HT-29 (cell line): ENCODE measurements at regions not wholly inside any gene's neighbourhood (a gene's known extent, or its start where the extent isn't known, plus 50 kb on each side); places are given as distances from the start of the nearest gene placed in this dataset.
A peak's percentile ranks its signal among the peaks of the same experiment; 100 is the strongest.

Source experiments
- DNase-seq: peaks from one replicate; pipeline ENCODE4 v3.0.0-alpha.2; 2015; ENCODE audit warnings: low spot score

GRCh38 chr7:46150202-46150601 is 229.1 kb upstream of the IGFBP3 start:
- DNase-seq = no peak

GRCh38 chr7:46147871-46148270 is 226.8 kb upstream of the IGFBP3 start:
- no peak for DNase-seq

GRCh38 chr7:46146454-46147255 is 225.6 kb upstream of the IGFBP3 start:
- DNase-seq = no peak

DNA sequence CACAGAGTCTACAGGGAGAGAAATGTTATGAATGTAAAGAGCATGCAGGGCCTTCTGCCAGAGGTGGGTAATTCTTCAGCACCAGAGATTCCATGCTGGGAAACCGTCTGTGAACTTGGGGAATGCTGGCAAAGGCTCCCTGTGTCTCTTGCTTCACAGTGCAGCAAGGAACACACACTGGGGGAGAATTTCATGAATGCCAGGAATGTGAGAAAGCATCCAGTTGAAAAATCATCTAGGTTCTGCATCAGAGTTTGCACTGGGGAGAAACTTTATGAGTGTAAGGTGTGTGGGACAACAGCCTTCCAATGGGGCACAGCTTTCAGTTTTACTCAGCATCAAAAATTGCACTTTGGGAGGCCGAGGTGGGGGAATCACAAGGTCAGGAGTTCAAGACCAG is 224.3 kb upstream of the IGFBP3 start:
- no peak for DNase-seq

DNA sequence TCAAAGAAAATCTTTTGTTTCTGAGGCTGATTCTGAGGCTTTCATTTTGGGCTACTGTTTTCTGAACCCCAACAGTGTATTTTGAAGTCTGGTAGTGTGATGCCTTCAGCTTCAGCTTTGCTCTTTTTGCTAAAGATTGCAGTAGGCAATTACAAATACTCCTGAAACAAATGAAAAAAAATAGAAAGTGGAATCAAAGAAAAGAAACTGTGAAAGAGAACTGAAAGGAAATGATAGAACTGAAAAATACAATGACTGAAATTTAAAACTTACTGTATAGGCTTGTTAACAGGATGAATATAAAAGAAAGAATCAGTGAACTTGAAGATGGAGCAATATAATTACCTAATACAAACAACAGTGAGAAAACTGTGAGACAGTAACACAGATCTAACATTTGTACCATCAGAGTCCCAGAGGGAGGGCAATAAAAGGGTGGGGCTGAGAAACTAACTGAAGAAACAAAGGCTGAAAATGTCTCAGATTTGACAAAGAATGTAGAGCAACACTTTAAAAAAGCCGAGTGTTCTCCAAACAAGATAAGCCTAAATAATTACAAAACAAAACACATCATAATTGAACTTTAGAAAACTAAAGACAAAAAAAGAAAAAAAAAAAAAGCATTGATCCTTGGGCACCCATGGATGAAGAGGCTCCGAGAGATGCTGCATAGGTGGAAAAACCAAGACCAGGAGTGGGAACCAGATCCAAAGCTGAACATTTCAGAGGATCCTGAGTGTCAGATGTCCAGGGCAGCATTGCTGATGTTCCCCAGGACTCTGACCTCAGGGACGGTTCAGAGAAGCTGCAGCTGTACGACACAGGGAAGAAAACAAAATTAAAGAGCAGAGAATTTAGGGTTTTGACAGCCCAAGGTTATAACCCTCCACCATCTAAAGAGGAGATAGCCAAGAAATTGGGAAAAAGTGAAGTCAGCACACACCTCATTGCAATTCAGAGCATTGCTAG is 223.2 kb upstream of the IGFBP3 start:
- no peak for DNase-seq

GRCh38 chr7:46143421-46143820 is 222.3 kb upstream of the IGFBP3 start:
- DNase-seq = no peak

GRCh38 chr7:46139079-46139478 is 218.0 kb upstream of the IGFBP3 start:
- DNase-seq = no peak

DNA sequence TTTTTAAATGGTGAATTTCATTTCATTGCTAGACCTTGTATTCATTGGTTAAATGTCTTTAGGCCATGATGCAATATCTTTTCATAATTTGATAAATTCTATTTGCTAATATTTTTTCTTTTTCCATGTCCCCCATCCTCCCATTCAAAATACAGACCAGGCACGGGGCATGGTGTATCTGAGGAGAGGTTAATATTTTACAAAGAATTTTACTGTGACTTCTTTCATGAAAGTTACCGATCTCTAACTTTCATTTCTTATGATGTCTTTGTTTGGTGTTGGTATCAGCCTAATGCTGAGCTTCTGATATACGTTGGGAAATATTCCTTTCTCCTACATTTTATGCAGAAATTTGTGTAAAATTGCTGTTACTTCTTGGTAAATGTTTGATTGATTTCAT is 216.7 kb upstream of the IGFBP3 start:
- DNase-seq = no peak

DNA sequence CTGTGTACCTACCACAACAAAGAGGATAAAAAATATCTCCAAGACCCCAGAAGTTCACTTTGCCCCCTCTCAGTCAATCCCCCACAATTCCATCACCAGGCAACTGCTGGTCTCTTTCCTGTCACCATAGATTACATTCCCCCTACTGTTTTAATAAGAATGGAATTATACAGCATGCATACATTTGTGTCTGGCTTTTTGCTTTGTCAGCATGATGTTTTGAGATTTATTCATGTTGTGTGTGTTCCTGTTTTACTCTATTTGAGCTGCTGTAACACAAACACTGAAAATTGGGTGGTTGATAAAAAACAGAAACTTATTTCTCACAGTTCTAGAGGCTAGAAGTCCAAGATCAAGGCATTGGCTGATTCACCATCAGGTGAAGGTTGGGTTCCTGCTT is 214.5 kb upstream of the IGFBP3 start:
- DNase-seq = no peak

DNA sequence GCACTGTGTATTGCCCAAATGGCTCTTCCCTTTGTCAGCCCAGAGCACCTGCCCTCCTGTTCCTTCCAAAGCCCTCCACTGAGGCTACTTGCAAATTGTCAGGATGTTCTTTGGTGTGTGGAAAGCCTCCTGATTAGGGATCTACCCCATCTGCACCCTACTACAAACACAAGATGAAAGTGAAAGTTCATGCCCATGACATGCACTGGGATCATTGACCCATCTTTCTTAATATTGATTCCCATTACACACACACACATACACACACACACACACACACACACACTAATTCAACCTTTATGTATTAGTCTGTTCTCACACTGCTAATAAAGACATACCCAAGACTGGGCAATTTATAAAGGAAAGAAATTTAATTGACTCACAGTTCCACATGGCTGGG is 213.7 kb upstream of the IGFBP3 start:
- DNase-seq = no peak

DNA sequence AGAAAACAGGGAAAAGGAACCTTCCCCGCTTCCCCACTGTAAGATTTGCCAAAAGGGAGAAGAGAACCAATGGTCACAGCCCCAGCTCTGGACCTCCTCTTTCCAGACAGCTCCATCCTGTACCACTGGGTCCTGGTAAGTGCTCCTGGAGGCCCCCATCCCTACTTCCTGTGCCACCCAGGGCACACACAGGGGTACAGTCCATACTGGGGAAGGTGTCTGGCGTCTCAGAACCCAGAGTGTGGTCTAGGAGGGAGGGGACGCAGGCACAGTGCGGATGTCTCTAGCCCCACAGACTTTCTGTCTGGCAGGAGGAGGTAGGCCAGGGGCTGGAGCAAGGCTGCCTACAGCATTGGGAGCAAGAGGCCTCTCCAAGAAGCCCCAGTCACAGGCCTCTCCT is 213.3 kb upstream of the IGFBP3 start:
- DNase-seq = no peak

GRCh38 chr7:46133751-46134150 is 212.7 kb upstream of the IGFBP3 start:
- no peak for DNase-seq

- DNase-seq = no peak
Measured at GRCh38 chr7:46133072-46133471, 212.0 kb upstream of the IGFBP3 start.

DNA sequence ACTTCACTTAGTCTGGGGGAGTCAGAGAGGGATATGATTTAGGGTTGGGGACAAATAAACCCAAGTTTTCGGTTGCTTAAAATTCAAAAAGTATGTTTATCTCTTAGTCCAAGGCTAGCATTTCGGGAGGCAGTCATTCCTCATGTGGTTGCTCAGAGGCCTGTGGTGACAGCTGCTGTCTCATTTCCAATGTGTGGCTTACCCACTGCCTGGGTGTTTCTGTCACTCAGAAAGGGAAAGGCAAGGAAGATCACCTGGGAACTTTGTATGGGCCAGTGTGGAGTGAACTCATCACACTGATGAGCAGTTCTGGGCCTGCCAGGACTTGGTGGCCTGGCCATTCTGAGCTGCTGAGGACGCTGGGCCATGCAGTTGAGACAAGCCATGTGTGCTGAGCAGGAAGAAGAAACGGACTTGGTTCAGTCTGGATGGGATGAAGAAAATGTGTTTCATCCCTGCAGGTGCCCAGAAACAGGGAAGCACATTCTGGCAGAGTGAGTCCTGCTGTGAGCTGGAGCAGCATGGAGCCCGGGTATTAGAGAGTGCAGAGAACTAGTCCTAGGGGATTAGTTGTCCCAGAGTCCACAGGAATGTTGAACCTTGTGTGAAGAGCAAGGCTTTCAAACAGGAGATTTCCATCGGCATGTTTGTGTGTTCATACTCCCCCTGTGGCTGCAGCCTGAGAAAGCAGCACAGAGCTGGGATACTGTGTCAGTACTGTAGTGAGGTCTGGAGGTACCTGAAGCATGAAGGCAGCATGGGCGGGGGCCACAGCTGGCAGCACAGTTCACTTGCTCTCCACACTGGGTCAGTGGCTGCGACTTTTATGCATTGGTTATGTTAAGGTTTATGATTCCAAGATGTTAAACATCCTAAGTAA is 211.1 kb upstream of the IGFBP3 start:
- DNase-seq = peak; percentile 41

- DNase-seq = no peak
Measured at GRCh38 chr7:46129831-46130230, 208.8 kb upstream of the IGFBP3 start.

DNA sequence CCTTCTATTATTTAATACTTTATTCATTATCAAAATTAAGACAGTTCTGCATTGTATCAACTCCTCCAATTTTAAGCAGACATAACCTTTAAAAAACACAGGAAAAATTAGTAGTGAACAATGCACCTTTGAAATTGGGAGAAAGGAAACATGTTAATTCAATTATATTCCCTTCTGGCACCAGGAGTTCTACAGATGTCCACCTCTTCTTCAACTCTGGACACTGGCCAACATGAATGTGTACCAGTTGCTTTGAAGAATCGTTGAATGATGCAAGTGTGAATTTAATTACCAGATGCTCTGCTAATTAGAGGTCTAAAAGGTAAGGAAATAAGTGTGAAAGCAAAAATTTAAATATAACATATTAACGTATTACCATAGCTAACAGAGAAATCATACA is 206.7 kb upstream of the IGFBP3 start:
- DNase-seq = no peak

DNA sequence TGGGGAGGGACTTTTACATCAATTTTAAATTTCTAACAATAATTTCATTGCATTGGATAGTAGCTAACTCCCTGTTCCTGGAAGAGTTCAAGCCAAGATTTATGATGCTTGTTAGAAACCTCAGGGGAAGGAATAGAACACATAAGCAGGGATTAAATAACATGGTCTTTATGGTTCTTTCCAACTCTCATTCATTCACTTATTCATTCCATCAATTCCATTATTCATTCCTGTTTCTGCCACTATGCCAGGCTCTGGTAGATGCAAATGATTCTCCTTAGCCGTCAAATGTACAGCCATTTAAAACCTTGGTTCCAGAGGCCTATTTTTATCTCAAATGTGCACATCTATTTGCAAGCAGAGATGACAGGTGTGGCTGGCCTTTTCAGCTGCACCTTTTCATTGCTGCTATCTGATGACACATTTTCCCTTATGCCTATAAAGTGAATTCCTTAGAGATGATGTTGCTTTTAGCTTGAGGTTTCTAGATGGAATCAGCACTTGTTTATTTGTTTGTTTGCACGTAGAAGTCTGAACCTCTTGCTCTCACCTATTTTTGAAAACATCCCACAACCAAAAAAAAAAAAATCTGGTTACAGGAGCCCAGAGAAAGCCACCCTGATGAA is 205.7 kb upstream of the IGFBP3 start:
- DNase-seq = no peak

DNA sequence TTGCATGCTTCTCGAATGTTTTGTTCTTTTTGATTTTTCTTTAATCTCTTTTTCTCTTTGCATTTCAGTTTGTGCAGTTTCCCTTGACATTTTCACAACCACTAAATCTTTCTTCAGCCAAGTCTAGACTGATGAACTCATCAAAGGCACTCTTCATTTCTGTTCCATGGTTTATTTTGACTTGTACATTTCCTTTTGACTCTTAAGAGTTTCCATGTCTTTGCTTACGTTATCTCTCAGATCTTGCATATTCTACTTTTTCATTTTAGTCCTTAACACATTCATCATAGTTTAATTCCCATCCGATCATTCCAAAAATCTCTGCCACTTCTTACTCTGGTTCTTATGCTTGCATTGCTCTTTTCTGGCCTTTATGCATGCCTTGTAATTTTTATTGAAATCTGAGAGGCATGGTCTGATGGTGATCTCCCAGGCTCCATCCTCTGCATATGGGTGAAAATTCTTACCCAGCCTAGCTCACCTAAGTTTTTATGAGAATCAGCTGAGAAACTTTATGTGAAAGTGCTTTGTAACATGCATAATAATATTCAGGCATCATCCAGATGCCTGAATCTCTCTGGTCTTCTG is 202.8 kb upstream of the IGFBP3 start:
- DNase-seq = no peak

GRCh38 chr7:46115410-46115809 is 194.3 kb upstream of the IGFBP3 start:
- no peak for DNase-seq

DNA sequence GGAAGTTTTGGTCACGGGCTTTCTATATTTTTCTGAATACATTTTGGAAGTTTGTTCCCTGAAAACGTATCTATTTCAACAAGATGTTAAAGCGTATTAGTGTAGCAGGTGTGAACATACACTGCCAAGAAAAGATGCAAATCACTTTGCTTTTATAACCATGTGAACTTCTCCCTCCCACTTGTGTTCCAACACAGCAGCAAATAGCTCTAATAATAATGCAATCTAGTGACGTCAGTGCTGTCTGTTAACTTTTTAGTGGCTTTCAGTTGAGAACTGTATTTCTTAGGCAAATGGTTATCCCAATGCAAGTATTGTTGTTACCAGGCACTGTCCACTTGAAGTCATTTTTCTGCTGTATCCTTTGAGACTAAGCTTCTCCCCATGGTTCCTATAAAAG is 188.4 kb upstream of the IGFBP3 start:
- DNase-seq = no peak

GRCh38 chr7:46108272-46108671 is 187.2 kb upstream of the IGFBP3 start:
- no peak for DNase-seq
